GM12878 (cell line): ENCODE measurements at regions not wholly inside any gene's neighbourhood (a gene's known extent, or its start where the extent isn't known, plus 50 kb on each side); places are given as distances from the start of the nearest gene placed in this dataset.

ENCODE experiments used
- ATAC-seq: fragments of 200-7000 bp; cut with Tn5 transposase; 3 replicates; pipeline ENCODE4 v1.9.1; 2020; ENCODE audit warnings: mild to moderate bottlenecking, moderate library complexity
- BruUV-seq: library from RNA; stranded (reverse); fragments of 400-500 nt; replicated peaks from 2 replicates; lab custom pipeline; 2021; lab: Mats Ljungman, UMichigan
- CTCF ChIA-PET: fragments of 300-600 bp; sonication (Branson Sonifier 250); formaldehyde crosslinking; extraction: SDS; loops from one replicate; lab custom pipeline; 2021; ENCODE audit warnings: inconsistent platforms; lab: Yijun Ruan, JAX
- POLR2A ChIA-PET: fragments of 350-600 bp; formaldehyde crosslinking; extraction: SDS; loops from one replicate; lab custom pipeline; 2021; ENCODE audit warnings: inconsistent platforms; lab: Charles Lee
- RAD21 ChIA-PET: fragments of 300-600 bp; sonication (Branson Sonifier 250); formaldehyde crosslinking; loops from one replicate; lab custom pipeline; 2023; ENCODE audit warnings: antibody characterized with exemption; ENCODE audit not compliant: unreplicated experiment; lab: Charles Lee
- SMC1A ChIA-PET: fragments of 300-600 bp; sonication (Branson Sonifier 250); formaldehyde crosslinking; loops from one replicate; lab custom pipeline; 2023; ENCODE audit not compliant: unreplicated experiment, uncharacterized antibody; lab: Charles Lee
- DNase-seq: peaks from one replicate; pipeline ENCODE4 v3.0.0-alpha.2; 2011; ENCODE audit warnings: low read depth, low spot score
- FAIRE-seq: peaks from 3 replicates; lab custom pipeline; 2011; peaks lifted over from hg19 to GRCh38; lab: Jason Lieb, UNC
- H2AFZ ChIP-seq: 2 replicates; pipeline ENCODE4 v1.6.0; 2011; ENCODE audit warnings: low read depth, low read length, control low read depth; ENCODE audit not compliant: control insufficient read depth
- H3K27ac ChIP-seq: 2 replicates; pipeline ENCODE4 v1.5.1; 2011; ENCODE audit warnings: control low read depth; ENCODE audit not compliant: control insufficient read depth, insufficient read depth
- H3K27me3 ChIP-seq, 2 experiments: replicated peaks in 1 of 2; 2 replicates each; pipeline versions ENCODE4 v1.6.0 to v1.6.1; 2011; ENCODE audit warnings: low read length in 1 of 2; ENCODE audit not compliant: control insufficient read depth in 2 of 2, insufficient read depth in 2 of 2
- H3K36me3 ChIP-seq, 2 experiments: 2 replicates each; pipeline ENCODE4 v1.5.1; 2011; ENCODE audit warnings: low read length in 1 of 2; ENCODE audit not compliant: control insufficient read depth in 2 of 2, insufficient read depth in 2 of 2
- H3K4me1 ChIP-seq: 2 replicates; pipeline ENCODE4 v1.6.1; 2011; ENCODE audit warnings: mild to moderate bottlenecking, low read length, moderate library complexity, mixed read lengths; ENCODE audit not compliant: control insufficient read depth, insufficient read depth
- H3K4me2 ChIP-seq: 2 replicates; pipeline ENCODE4 v1.6.0; 2011; ENCODE audit warnings: control low read depth; ENCODE audit not compliant: control insufficient read depth, insufficient read depth
- H3K4me3 ChIP-seq: fragments of 200-600 bp; sonication (generic); 2 replicates; pipeline ENCODE4 v1.5.1; 2016
- H3K79me2 ChIP-seq: 2 replicates; pipeline ENCODE4 v1.6.0; 2011; ENCODE audit warnings: low read length; ENCODE audit not compliant: control insufficient read depth, insufficient read depth
- H3K9ac ChIP-seq: 2 replicates; pipeline ENCODE4 v1.8.0; 2011; ENCODE audit warnings: low read length, control low read depth, mixed read lengths; ENCODE audit not compliant: control insufficient read depth, insufficient read depth
- H3K9me3 ChIP-seq: replicated peaks from 3 replicates; pipeline ENCODE4 v1.5.1; 2011; ENCODE audit warnings: mild to moderate bottlenecking, low read length; ENCODE audit not compliant: control insufficient read depth, insufficient read depth
- H4K20me1 ChIP-seq: 2 replicates; pipeline ENCODE4 v1.6.0; 2011; ENCODE audit not compliant: control insufficient read depth, insufficient read depth
- ATF7 ChIP-seq: fragments of 450-650 bp; IDR thresholded peaks from 2 replicates; pipeline ENCODE4 v1.6.1; 2016; ENCODE audit warnings: low read depth, mild to moderate bottlenecking
- CHD1 ChIP-seq: IDR thresholded peaks from 2 replicates; pipeline ENCODE4 v1.6.1; 2012; ENCODE audit warnings: low read depth, low read length, improper control_type of control experiment
- CREM ChIP-seq: IDR thresholded peaks from 2 replicates; pipeline ENCODE4 v1.6.1; 2014; ENCODE audit warnings: antibody characterized with exemption, low read depth
- EED ChIP-seq: sonication (generic); IDR thresholded peaks from 2 replicates; pipeline ENCODE4 v1.6.1; 2016; ENCODE audit warnings: antibody characterized with exemption, low read depth
- LARP7 ChIP-seq: fragments of 450-650 bp; IDR thresholded peaks from 2 replicates; pipeline ENCODE4 v1.6.1; 2017; ENCODE audit warnings: mild to moderate bottlenecking
- NFYA ChIP-seq: IDR thresholded peaks from 2 replicates; pipeline ENCODE4 v1.6.1; 2011; ENCODE audit warnings: low read depth, mild to moderate bottlenecking, low read length, improper control_type of control experiment, borderline replicate concordance
- PAX5 ChIP-seq: IDR thresholded peaks from 2 replicates; pipeline ENCODE4 v1.6.1; 2011; ENCODE audit warnings: low read depth, low read length, borderline replicate concordance
- POU2F2 ChIP-seq: IDR thresholded peaks from 3 replicates; pipeline ENCODE4 v1.6.1; 2011; ENCODE audit warnings: low read depth, mild to moderate bottlenecking, low read length, borderline replicate concordance
- RELA ChIP-seq: fragments of 450-650 bp; IDR thresholded peaks from 2 replicates; pipeline ENCODE4 v1.8.0; 2014; ENCODE audit warnings: borderline replicate concordance; ENCODE audit not compliant: partially characterized antibody
- ZNF622 ChIP-seq: fragments of 450-650 bp; IDR thresholded peaks from 2 replicates; pipeline ENCODE4 v1.6.1; 2017; ENCODE audit warnings: mild to moderate bottlenecking, inconsistent platforms
- WGBS: methylation state at CpG from one replicate; pipeline ENCODE4 v1.1.6; 2016; ENCODE audit warnings: low lambda C conversion rate; ENCODE audit not compliant: insufficient replicate concordance, insufficient coverage; ENCODE audit errors: missing lambda C conversion rate; 5-methylcytosine and 5-hydroxymethylcytosine counted together
- in situ Hi-C: fragments of 300-500 bp; cut with MboI; formaldehyde crosslinking; loops from 9 replicates; pipeline ENCODE4 v1.14.3; 2018; ENCODE audit warnings: mixed read lengths
- intact Hi-C: fragments of 100-400 bp; cut with micrococcal nuclease; formaldehyde crosslinking; loops from one replicate; pipeline ENCODE4 v1.14.2; 2022; ENCODE audit not compliant: unreplicated experiment
- TF ChIP-seq, protein P1 (sequence below): IDR thresholded peaks from 2 replicates; pipeline ENCODE4 v1.6.1; 2012; ENCODE audit warnings: low read depth, low read length, improper control_type of control experiment

DNA sequence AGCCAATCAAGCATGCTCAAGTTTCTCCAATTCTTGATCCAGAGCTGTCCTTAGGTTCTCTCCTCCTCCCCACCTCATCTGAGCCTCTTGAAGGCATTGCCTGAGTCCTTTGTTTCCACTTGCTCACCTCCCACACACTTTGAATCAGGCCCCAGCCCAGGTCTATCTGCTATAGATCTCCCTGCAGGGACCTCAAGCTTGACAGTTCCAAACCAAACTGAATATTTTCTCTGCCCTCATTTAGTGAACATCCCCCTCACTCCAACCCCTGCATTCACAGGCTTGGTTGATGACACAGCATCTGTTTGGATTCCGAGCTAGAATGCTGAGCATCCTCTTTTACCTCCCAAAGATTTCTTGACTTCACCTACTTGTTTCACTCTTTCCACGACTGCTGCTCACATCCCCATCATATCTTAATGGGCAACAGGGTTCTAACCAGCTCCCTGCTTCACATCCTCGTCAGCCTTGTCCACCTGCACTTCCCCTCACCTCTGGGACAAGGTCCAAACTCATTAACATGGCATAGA is 474.5 kb downstream of the ZSWIM6 start:
- Histone ChIP-seq H3K4me1 (no peaks in the 10 kb centered on the region), H3K79me2 (no peaks in the 10 kb centered on the region), H3K9me3 (no peaks in the 10 kb centered on the region), H3K9ac (no peak overlapping the region), H3K4me2 (no peak overlapping the region), H3K36me3 (no peaks in the 10 kb centered on the region), H3K4me3 (no peak overlapping the region), H3K27ac (no peak overlapping the region), H3K27me3 (peaks cover 1 to 2% of the 10 kb centered on the region in 2 experiments; a peak in 1 of 4 replicates), H2AFZ (no peak overlapping the region), H4K20me1 (no peaks in the 10 kb centered on the region)
- CTCF ChIA-PET = no interaction called here
- FAIRE-seq (no peak), DNase-seq (no peak), ATAC-seq (no peak)
- in situ Hi-C loops (no loop called here), intact Hi-C loops (no loop called here)
- POLR2A ChIA-PET = interaction anchor here (0.6 kb wide), 1 partner anchor 121 kb away, joined by 3 read pairs; no protein-coding TSS in a partner anchor
- BruUV-seq = no TSS peak
- TF ChIP-seq EED = no peak
- RAD21 ChIA-PET = no interaction called here
- WGBS = 0% methylated on average over 3 of the region's 3 CpGs
- SMC1A ChIA-PET = interaction anchor here (1.1 kb wide), 1 partner anchor 10 kb away, joined by 3 read pairs; no protein-coding TSS in a partner anchor

DNA sequence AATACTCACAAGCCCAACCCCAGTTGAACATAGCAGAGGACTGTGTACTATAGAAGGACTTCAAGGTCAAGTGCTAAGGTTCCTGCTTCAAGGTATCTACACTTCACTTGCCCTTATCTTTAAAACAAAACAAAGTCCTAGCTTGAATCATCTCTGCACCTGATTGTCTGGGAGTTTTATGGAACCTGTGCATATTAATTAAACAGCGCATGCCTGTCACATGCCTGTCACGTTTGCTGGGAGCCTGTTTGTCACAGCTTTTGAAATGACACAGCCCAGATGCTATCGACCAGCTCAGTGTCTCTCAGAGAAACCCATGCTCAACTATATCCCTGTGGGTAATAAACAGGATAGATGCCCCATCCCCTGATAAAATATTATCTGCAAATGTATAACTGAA is 476.0 kb downstream of the ZSWIM6 start:
- WGBS = 32% methylated on average over 3 of the region's 3 CpGs
- Histone ChIP-seq H3K9me3 (no peaks in the 10 kb centered on the region), H3K27ac (no peak overlapping the region), H3K79me2 (no peaks in the 10 kb centered on the region), H3K27me3 (0 out of 4 replicates have a peak, but pooled peaks cover 0 to 2% of the 10 kb centered on the region in 2 experiments), H3K4me2 (no peak overlapping the region), H3K36me3 (no peaks in the 10 kb centered on the region), H3K9ac (no peak overlapping the region), H3K4me1 (no peaks in the 10 kb centered on the region), H4K20me1 (no peaks in the 10 kb centered on the region), H2AFZ (no peak overlapping the region), H3K4me3 (no peak overlapping the region)
- ATAC-seq (no peak), DNase-seq (no peak), FAIRE-seq (no peak)
- intact Hi-C loops (no loop called here), in situ Hi-C loops (no loop called here)
- SMC1A ChIA-PET = no interaction called here
- CTCF ChIA-PET = interaction anchor here (0.7 kb wide), 1 partner anchor 532 kb away, joined by 3 read pairs; no protein-coding TSS in a partner anchor
- RAD21 ChIA-PET = no interaction called here
- POLR2A ChIA-PET = no interaction called here
- TF ChIP-seq CREM (no peak), POU2F2 (no peak), LARP7 (no peak), PAX5 (no peak), RELA (no peak), ZNF622 (no peak), CHD1 (no peak), NFYA (no peak), ATF7 (no peak)
- TF ChIP-seq, protein P1, sequence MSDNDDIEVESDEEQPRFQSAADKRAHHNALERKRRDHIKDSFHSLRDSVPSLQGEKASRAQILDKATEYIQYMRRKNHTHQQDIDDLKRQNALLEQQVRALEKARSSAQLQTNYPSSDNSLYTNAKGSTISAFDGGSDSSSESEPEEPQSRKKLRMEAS = no peak
- no TSS peak for BruUV-seq
